ENCODE measurements at regions not wholly inside any gene's neighbourhood (a gene's known extent, or its start where the extent isn't known, plus 50 kb on each side); places are given as distances from the start of the nearest gene placed in this dataset.

GRCh38 chr21:18887922-18888602 lies 484.5 kb upstream of the TMPRSS15 start:
- WGBS, 2 donors = 82 to 84% methylated on average over 4 of the region's 4 CpGs
- DNase-seq (no peak), ATAC-seq (ENCODE audit: low FRiP score in 2 of 2) (no peak)
- no peak overlapping the region for H3K4me3 ChIP-seq
- H3K27me3 ChIP-seq = no peaks in the 10 kb centered on the region
- H3K4me1 ChIP-seq = no peaks in the 10 kb centered on the region
- no peaks in the 10 kb centered on the region for H3K36me3 ChIP-seq
- TF ChIP-seq EP300 (IDR thresholded peaks at IDR 0.05) (no peak), POLR2AphosphoS5 (IDR thresholded peaks at IDR 0.05) (no peak), CTCF (IDR thresholded peaks at IDR 0.05) (no peak), POLR2A (IDR thresholded peaks at IDR 0.05) (no peak)
- H3K9me3 ChIP-seq = no peaks in the 10 kb centered on the region
- H3K27ac ChIP-seq = no peak overlapping the region

DNA sequence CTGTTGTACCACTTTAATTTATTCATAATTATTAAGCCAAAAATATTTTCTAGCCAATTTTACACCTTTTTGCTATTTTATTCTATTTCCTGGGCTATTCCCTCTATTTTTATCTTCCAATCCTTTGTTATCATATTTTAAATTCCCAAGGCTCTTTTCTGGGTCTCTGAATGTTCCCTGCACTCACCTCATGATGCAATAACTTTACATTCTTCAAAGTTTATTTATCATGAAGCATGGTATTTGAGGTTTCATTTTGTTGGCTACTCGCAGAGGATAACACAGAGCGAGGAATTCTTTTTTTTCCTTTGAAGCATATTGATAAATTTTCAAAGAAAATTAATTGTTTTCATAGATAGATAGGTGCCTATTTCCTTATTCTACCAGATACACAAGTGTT lies 489.8 kb upstream of the TMPRSS15 start:
- no peak for ATAC-seq (ENCODE audit: low FRiP score in 2 of 2)
- Histone ChIP-seq H3K36me3 (no peaks in the 10 kb centered on the region), H3K9me3 (no peaks in the 10 kb centered on the region), H3K4me1 (no peaks in the 10 kb centered on the region), H3K4me3 (no peak overlapping the region), H3K27ac (no peak overlapping the region), H3K27me3 (no peaks in the 10 kb centered on the region)
- no peak for DNase-seq
- WGBS, 2 donors = 69 to 76% methylated on average over 2 of the region's 2 CpGs
- no peak for TF ChIP-seq EP300 (IDR thresholded peaks at IDR 0.05)
- no peak for TF ChIP-seq CTCF (IDR thresholded peaks at IDR 0.05)
- TF ChIP-seq POLR2A (IDR thresholded peaks at IDR 0.05) = no peak
- TF ChIP-seq POLR2AphosphoS5 (IDR thresholded peaks at IDR 0.05) = no peak

- TF ChIP-seq EP300 (IDR thresholded peaks at IDR 0.05) = no peak
- TF ChIP-seq CTCF (IDR thresholded peaks at IDR 0.05) = no peak
- no peak for TF ChIP-seq POLR2A (IDR thresholded peaks at IDR 0.05)
- no peak for TF ChIP-seq POLR2AphosphoS5 (IDR thresholded peaks at IDR 0.05)
- 0 to 63% methylated on average over 1 of the region's 1 CpG for WGBS, 2 donors
- no peak for ATAC-seq (ENCODE audit: low FRiP score in 2 of 2)
Observed at GRCh38 chr21:18894387-18894786, 490.8 kb upstream of the TMPRSS15 start.

GRCh38 chr21:18899261-18899660 lies 495.7 kb upstream of the TMPRSS15 start:
- Histone ChIP-seq H3K27me3 (no peaks in the 10 kb centered on the region), H3K36me3 (no peaks in the 10 kb centered on the region), H3K9me3 (no peaks in the 10 kb centered on the region), H3K4me1 (no peaks in the 10 kb centered on the region), H3K27ac (no peak overlapping the region), H3K4me3 (no peak overlapping the region)
- DNase-seq (no peak), ATAC-seq (ENCODE audit: low FRiP score in 2 of 2) (no peak)
- TF ChIP-seq POLR2A (IDR thresholded peaks at IDR 0.05) (no peak), POLR2AphosphoS5 (IDR thresholded peaks at IDR 0.05) (no peak), EP300 (IDR thresholded peaks at IDR 0.05) (no peak), CTCF (IDR thresholded peaks at IDR 0.05) (no peak)

More at GRCh38 chr21:18894387-18894786, 490.8 kb upstream of the TMPRSS15 start:
- no peak overlapping the region for H3K4me3 ChIP-seq
- no peaks in the 10 kb centered on the region for H3K4me1 ChIP-seq
- no peaks in the 10 kb centered on the region for H3K9me3 ChIP-seq
- H3K27me3 ChIP-seq = no peaks in the 10 kb centered on the region
- DNase-seq = no peak
- H3K36me3 ChIP-seq = no peaks in the 10 kb centered on the region
- H3K27ac ChIP-seq = no peak overlapping the region

DNA sequence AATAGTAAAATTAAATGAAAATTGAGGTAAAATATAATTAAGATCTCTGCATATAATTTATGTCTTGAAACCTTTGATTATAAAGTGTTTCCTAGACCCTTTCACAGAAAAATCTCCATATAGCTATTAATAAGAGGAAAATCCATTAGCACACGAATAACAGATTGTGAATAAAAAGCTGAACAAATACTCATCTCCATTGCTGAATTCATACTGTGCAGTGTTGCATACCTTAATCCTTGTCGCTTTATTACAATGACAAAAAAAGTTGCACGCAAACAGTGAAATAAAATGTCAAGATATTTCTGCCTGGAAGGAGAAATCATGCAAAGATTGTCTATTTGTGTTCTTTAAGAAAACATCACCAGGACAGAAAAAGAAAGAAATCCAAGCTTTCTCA lies 499.1 kb upstream of the TMPRSS15 start:
- TF ChIP-seq POLR2A (IDR thresholded peaks at IDR 0.05) (no peak), POLR2AphosphoS5 (IDR thresholded peaks at IDR 0.05) (no peak), EP300 (IDR thresholded peaks at IDR 0.05) (no peak), CTCF (IDR thresholded peaks at IDR 0.05) (no peak)
- Histone ChIP-seq H3K27ac (no peak overlapping the region), H3K4me1 (no peaks in the 10 kb centered on the region), H3K27me3 (no peaks in the 10 kb centered on the region), H3K9me3 (no peaks in the 10 kb centered on the region), H3K36me3 (no peaks in the 10 kb centered on the region), H3K4me3 (no peak overlapping the region)
- ATAC-seq (ENCODE audit: low FRiP score in 2 of 2) (no peak), DNase-seq (no peak)
- 81 to 86% methylated on average over 3 of the region's 3 CpGs for WGBS, 2 donors
